ENCODE measurements at regions not wholly inside any gene's neighbourhood (a gene's known extent, or its start where the extent isn't known, plus 50 kb on each side); places are given as distances from the start of the nearest gene placed in this dataset.

GRCh38 chr17:11122908-11123307, 118.1 kb upstream of the SHISA6 start:
- DNase-seq (ENCODE audit: insufficient read length, low spot score) (no peak), FAIRE-seq (no peak)
- no peak for TF ChIP-seq CTCF (IDR thresholded peaks at IDR 0.05; ENCODE audit: insufficient read depth, missing control alignments)

- TF ChIP-seq CTCF (IDR thresholded peaks at IDR 0.05; ENCODE audit: insufficient read depth, missing control alignments), result no peak
- FAIRE-seq (no peak), DNase-seq (ENCODE audit: insufficient read length, low spot score) (no peak)
Observed at GRCh38 chr17:11121341-11121985, 119.5 kb upstream of the SHISA6 start.

GRCh38 chr17:11109106-11109505, 131.9 kb upstream of the SHISA6 start:
- TF ChIP-seq CTCF (IDR thresholded peaks at IDR 0.05; ENCODE audit: insufficient read depth, missing control alignments), result no peak
- no peak for DNase-seq (ENCODE audit: insufficient read length, low spot score)
- FAIRE-seq, result no peak

GRCh38 chr17:11105141-11105540, 135.9 kb upstream of the SHISA6 start:
- DNase-seq (ENCODE audit: insufficient read length, low spot score) (no peak), FAIRE-seq (no peak)
- no peak for TF ChIP-seq CTCF (IDR thresholded peaks at IDR 0.05; ENCODE audit: insufficient read depth, missing control alignments)

- FAIRE-seq (no peak), DNase-seq (ENCODE audit: insufficient read length, low spot score) (no peak)
- TF ChIP-seq CTCF (IDR thresholded peaks at IDR 0.05; ENCODE audit: insufficient read depth, missing control alignments), result no peak
Observed at GRCh38 chr17:11097121-11097520, 143.9 kb upstream of the SHISA6 start.

GRCh38 chr17:11094331-11094730, 146.7 kb upstream of the SHISA6 start:
- DNase-seq (ENCODE audit: insufficient read length, low spot score), result no peak
- no peak for FAIRE-seq
- no peak for TF ChIP-seq CTCF (IDR thresholded peaks at IDR 0.05; ENCODE audit: insufficient read depth, missing control alignments)

GRCh38 chr17:11086646-11087340, 154.2 kb upstream of the SHISA6 start:
- no peak for FAIRE-seq
- DNase-seq (ENCODE audit: insufficient read length, low spot score), result no peak
- no peak for TF ChIP-seq CTCF (IDR thresholded peaks at IDR 0.05; ENCODE audit: insufficient read depth, missing control alignments)
